ENCODE measurements at regions not wholly inside any gene's neighbourhood (a gene's known extent, or its start where the extent isn't known, plus 50 kb on each side); places are given as distances from the start of the nearest gene placed in this dataset.

DNA sequence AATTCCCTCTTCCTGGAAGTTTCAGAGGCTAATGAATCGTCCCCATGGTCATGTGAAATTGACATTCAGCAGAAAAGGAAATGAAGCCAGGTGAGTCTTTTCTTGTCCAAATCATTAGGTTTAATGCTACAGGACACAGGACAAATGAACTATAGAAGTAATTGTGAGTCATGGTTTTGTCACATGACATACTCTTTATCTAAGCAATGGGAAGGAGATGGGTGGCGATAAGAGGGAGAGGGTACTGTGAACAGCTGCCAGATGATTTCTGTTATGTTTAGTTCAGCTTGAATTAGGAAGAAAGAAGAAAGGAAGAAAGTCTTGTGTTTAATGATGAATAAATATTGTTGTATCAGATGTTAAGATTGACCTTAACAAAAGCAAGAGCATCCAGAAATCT, 515.4 kb upstream of the ZNF717 start:
- Mint-ChIP-seq H3K4me1 (no peaks in the 10 kb centered on the region), H3K9me3 (peaks cover 0 to 1% (median 0%) of the 10 kb centered on the region in 7 donors), H3K4me3 (no peak overlapping the region), H3K27me3 (ENCODE audit: low read depth in 3 of 3) (no peaks in the 10 kb centered on the region), H3K27ac (no peak overlapping the region), H3K36me3 (no peaks in the 10 kb centered on the region)
- H3K4me1 ChIP-seq (ENCODE audit: control insufficient read depth in 1 of 2, insufficient read depth in 2 of 2, low read length in 2 of 2): no peaks in the 10 kb centered on the region
- DNase-seq: no peak
- 100% methylated on average over 2 of the region's 2 CpGs for WGBS (ENCODE audit: insufficient coverage)
- H3K27me3 ChIP-seq (ENCODE audit: control insufficient read depth in 2 of 2, insufficient read depth in 2 of 2, low read length in 2 of 2): no peaks in the 10 kb centered on the region
- intact Hi-C loops (cut with micrococcal nuclease): no loop called here
- no peak overlapping the region for H2AFZ ChIP-seq (ENCODE audit: insufficient read depth, low read depth, low read length, poor library complexity, severe bottlenecking)
- H3K9me3 ChIP-seq (replicated peaks in 1 of 2; ENCODE audit: control insufficient read depth in 1 of 2, insufficient read depth in 1 of 2, low read length in 2 of 2): peaks cover 0 to 4% of the 10 kb centered on the region in 2 donors
- no peak overlapping the region for H3K4me3 ChIP-seq (replicated peaks in 1 of 3; ENCODE audit: low read depth in 2 of 3, low read length in 3 of 3)
- H3K27ac ChIP-seq (ENCODE audit: low read depth in 1 of 2, low read length in 2 of 2): no peak overlapping the region
- H3K79me2 ChIP-seq (ENCODE audit: insufficient read depth, low read length): no peaks in the 10 kb centered on the region
- no peak overlapping the region for H3K4me2 ChIP-seq (replicated peaks; ENCODE audit: extremely low read depth, low read length, poor library complexity, severe bottlenecking)
- TF ChIP-seq, protein P1, sequence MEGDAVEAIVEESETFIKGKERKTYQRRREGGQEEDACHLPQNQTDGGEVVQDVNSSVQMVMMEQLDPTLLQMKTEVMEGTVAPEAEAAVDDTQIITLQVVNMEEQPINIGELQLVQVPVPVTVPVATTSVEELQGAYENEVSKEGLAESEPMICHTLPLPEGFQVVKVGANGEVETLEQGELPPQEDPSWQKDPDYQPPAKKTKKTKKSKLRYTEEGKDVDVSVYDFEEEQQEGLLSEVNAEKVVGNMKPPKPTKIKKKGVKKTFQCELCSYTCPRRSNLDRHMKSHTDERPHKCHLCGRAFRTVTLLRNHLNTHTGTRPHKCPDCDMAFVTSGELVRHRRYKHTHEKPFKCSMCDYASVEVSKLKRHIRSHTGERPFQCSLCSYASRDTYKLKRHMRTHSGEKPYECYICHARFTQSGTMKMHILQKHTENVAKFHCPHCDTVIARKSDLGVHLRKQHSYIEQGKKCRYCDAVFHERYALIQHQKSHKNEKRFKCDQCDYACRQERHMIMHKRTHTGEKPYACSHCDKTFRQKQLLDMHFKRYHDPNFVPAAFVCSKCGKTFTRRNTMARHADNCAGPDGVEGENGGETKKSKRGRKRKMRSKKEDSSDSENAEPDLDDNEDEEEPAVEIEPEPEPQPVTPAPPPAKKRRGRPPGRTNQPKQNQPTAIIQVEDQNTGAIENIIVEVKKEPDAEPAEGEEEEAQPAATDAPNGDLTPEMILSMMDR (IDR thresholded peaks at IDR 0.05): no peak
- no peaks in the 10 kb centered on the region for H4K20me1 ChIP-seq (ENCODE audit: insufficient read depth, low read length)
- H3K36me3 ChIP-seq (replicated peaks in 1 of 2; ENCODE audit: control insufficient read depth in 1 of 2, insufficient read depth in 2 of 2, low read length in 2 of 2): no peaks in the 10 kb centered on the region
- H3K9ac ChIP-seq (ENCODE audit: insufficient read depth, low read length, poor library complexity, severe bottlenecking): no peak overlapping the region

DNA sequence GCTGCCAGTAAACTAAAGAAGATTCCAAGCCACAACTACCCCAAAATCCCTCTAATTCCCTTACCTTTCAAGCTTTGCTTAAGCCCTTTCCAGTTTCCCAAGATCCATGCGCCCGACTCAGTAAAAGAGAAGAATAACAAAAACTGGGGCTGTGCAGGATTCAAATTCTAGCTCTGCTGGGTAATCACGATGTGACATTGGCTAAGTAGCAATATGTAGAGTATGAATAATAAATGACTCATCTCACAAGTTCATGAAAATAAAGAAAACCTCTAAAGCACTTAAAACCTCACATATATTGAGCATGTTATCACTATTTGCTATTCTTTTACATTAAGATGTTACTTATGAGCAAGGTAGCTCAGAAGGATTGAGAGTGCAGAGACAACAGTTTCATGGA, 522.2 kb upstream of the ZNF717 start:
- Histone ChIP-seq H3K27me3 (ENCODE audit: control insufficient read depth in 2 of 2, insufficient read depth in 2 of 2, low read length in 2 of 2) (no peaks in the 10 kb centered on the region), H3K4me2 (replicated peaks; ENCODE audit: extremely low read depth, low read length, poor library complexity, severe bottlenecking) (no peak overlapping the region), H3K9ac (ENCODE audit: insufficient read depth, low read length, poor library complexity, severe bottlenecking) (no peak overlapping the region), H3K36me3 (replicated peaks in 1 of 2; ENCODE audit: control insufficient read depth in 1 of 2, insufficient read depth in 2 of 2, low read length in 2 of 2) (no peaks in the 10 kb centered on the region), H3K27ac (ENCODE audit: low read depth in 1 of 2, low read length in 2 of 2) (no peak overlapping the region), H3K79me2 (ENCODE audit: insufficient read depth, low read length) (no peaks in the 10 kb centered on the region), H2AFZ (ENCODE audit: insufficient read depth, low read depth, low read length, poor library complexity, severe bottlenecking) (no peak overlapping the region), H3K4me3 (replicated peaks in 1 of 3; ENCODE audit: low read depth in 2 of 3, low read length in 3 of 3) (no peak overlapping the region), H4K20me1 (ENCODE audit: insufficient read depth, low read length) (no peaks in the 10 kb centered on the region), H3K9me3 (replicated peaks in 1 of 2; ENCODE audit: control insufficient read depth in 1 of 2, insufficient read depth in 1 of 2, low read length in 2 of 2) (no peaks in the 10 kb centered on the region), H3K4me1 (ENCODE audit: control insufficient read depth in 1 of 2, insufficient read depth in 2 of 2, low read length in 2 of 2) (no peaks in the 10 kb centered on the region)
- no peak for DNase-seq
- Mint-ChIP-seq H3K9me3 (peaks cover 0 to 4% (median 1%) of the 10 kb centered on the region in 7 donors), H3K27ac (no peak overlapping the region), H3K4me3 (no peak overlapping the region), H3K4me1 (no peaks in the 10 kb centered on the region), H3K36me3 (no peaks in the 10 kb centered on the region), H3K27me3 (ENCODE audit: low read depth in 3 of 3) (no peaks in the 10 kb centered on the region)
- WGBS (ENCODE audit: insufficient coverage): no CpG with 5 or more reads among the region's 3 CpGs
- TF ChIP-seq, protein P1 (IDR thresholded peaks at IDR 0.05): no peak
- intact Hi-C loops (cut with micrococcal nuclease): no loop called here
